ENCODE measurements at regions not wholly inside any gene's neighbourhood (a gene's known extent, or its start where the extent isn't known, plus 50 kb on each side); places are given as distances from the start of the nearest gene placed in this dataset.

- intact Hi-C loops (cut with DNase I) = no loop called here
These were observed 560.4 kb upstream of the DPPA4 start for GRCh38 chr3:109897734-109898133.

DNA sequence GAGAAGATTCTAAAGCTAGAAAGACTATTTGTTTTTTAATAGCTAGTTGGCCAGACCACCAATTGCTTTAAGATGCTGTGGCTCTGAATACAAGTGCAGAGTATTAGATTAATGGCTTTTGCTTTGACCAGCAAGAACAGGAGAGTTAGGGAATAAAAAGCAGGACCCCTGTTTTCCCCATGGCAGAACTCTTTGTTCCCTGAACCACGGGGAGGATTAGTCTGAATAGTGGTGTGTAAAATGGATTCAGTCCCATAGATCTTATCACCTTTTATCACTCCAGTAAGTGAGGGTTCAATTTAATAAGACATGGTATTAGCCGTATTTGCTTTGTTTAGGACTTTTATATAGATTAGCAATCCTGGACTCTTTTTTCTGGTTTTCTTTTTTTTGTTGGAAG, 562.6 kb upstream of the DPPA4 start:
- H3K27ac ChIP-seq = no peak overlapping the region
- H3K27me3 ChIP-seq = no peaks in the 10 kb centered on the region
- TF ChIP-seq, protein P1, sequence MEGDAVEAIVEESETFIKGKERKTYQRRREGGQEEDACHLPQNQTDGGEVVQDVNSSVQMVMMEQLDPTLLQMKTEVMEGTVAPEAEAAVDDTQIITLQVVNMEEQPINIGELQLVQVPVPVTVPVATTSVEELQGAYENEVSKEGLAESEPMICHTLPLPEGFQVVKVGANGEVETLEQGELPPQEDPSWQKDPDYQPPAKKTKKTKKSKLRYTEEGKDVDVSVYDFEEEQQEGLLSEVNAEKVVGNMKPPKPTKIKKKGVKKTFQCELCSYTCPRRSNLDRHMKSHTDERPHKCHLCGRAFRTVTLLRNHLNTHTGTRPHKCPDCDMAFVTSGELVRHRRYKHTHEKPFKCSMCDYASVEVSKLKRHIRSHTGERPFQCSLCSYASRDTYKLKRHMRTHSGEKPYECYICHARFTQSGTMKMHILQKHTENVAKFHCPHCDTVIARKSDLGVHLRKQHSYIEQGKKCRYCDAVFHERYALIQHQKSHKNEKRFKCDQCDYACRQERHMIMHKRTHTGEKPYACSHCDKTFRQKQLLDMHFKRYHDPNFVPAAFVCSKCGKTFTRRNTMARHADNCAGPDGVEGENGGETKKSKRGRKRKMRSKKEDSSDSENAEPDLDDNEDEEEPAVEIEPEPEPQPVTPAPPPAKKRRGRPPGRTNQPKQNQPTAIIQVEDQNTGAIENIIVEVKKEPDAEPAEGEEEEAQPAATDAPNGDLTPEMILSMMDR (IDR thresholded peaks at IDR 0.05) = no peak
- H3K36me3 ChIP-seq = no peaks in the 10 kb centered on the region
- no peaks in the 10 kb centered on the region for H3K4me1 ChIP-seq
- no peaks in the 10 kb centered on the region for H3K9me3 ChIP-seq
- ATAC-seq (no peak), DNase-seq (no peak)
- no peak overlapping the region for H3K4me3 ChIP-seq
- intact Hi-C loops (cut with DNase I) = no loop called here

More at GRCh38 chr3:109897734-109898133, 560.4 kb upstream of the DPPA4 start:
- Histone ChIP-seq H3K9me3 (no peaks in the 10 kb centered on the region), H3K36me3 (no peaks in the 10 kb centered on the region), H3K4me1 (no peaks in the 10 kb centered on the region), H3K27ac (no peak overlapping the region), H3K4me3 (no peak overlapping the region), H3K27me3 (no peaks in the 10 kb centered on the region)
- DNase-seq = no peak
- no peak for ATAC-seq
- TF ChIP-seq, protein P1 (IDR thresholded peaks at IDR 0.05) = no peak

DNA sequence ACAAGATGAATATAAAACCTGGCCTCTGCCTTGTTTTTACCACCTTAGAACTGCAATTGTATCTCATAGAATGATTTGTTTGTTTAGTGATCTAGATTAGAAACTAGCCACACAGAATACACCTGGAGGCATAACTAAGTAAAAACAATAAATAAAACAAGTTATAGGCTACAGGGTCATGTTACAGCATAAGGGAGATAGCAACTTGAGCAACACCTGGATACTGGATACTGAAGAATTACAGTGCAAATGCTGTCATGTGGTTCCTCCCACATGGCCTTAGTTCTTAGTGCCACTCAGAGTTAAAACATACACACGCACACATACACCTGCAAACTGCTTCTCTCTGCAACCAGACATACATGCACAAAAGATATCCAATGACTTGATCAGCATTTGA, 563.4 kb upstream of the DPPA4 start:
- no peaks in the 10 kb centered on the region for H3K36me3 ChIP-seq

GRCh38 chr3:109902549-109902948, 565.2 kb upstream of the DPPA4 start:
- intact Hi-C loops (cut with DNase I) = no loop called here
- H3K27me3 ChIP-seq = no peaks in the 10 kb centered on the region
- TF ChIP-seq, protein P1 (IDR thresholded peaks at IDR 0.05) = no peak

More for the DNA sequence above, 563.4 kb upstream of the DPPA4 start:
- intact Hi-C loops (cut with DNase I) = no loop called here
- ATAC-seq = no peak
- H3K9me3 ChIP-seq = no peaks in the 10 kb centered on the region
- no peak for DNase-seq
- TF ChIP-seq, protein P1 (IDR thresholded peaks at IDR 0.05) = no peak
- H3K4me1 ChIP-seq = no peaks in the 10 kb centered on the region
- no peak overlapping the region for H3K4me3 ChIP-seq
- H3K27me3 ChIP-seq = no peaks in the 10 kb centered on the region
- H3K27ac ChIP-seq = no peak overlapping the region

GRCh38 chr3:109903100-109903499, 565.8 kb upstream of the DPPA4 start:
- Histone ChIP-seq H3K4me3 (no peak overlapping the region), H3K9me3 (no peaks in the 10 kb centered on the region), H3K36me3 (no peaks in the 10 kb centered on the region), H3K27ac (no peak overlapping the region), H3K4me1 (no peaks in the 10 kb centered on the region), H3K27me3 (no peaks in the 10 kb centered on the region)
- ATAC-seq (no peak), DNase-seq (no peak)
- TF ChIP-seq, protein P1 (IDR thresholded peaks at IDR 0.05) = no peak
- intact Hi-C loops (cut with DNase I) = no loop called here

More at GRCh38 chr3:109902549-109902948, 565.2 kb upstream of the DPPA4 start:
- no peaks in the 10 kb centered on the region for H3K9me3 ChIP-seq
- no peak for ATAC-seq
- no peak overlapping the region for H3K4me3 ChIP-seq
- DNase-seq = no peak
- no peaks in the 10 kb centered on the region for H3K36me3 ChIP-seq
- no peak overlapping the region for H3K27ac ChIP-seq
- no peaks in the 10 kb centered on the region for H3K4me1 ChIP-seq

GRCh38 chr3:109910772-109911171, 573.4 kb upstream of the DPPA4 start:
- no peaks in the 10 kb centered on the region for H3K9me3 ChIP-seq
- H3K27me3 ChIP-seq = no peaks in the 10 kb centered on the region
- ATAC-seq = no peak
- DNase-seq = no peak
- TF ChIP-seq, protein P1 (IDR thresholded peaks at IDR 0.05) = no peak
- H3K27ac ChIP-seq = no peak overlapping the region
- H3K4me3 ChIP-seq = no peak overlapping the region
- no peaks in the 10 kb centered on the region for H3K36me3 ChIP-seq
- no peaks in the 10 kb centered on the region for H3K4me1 ChIP-seq
- intact Hi-C loops (cut with DNase I) = no loop called here

All from upper lobe of right lung (tissue), 1 donor.